HepG2 (cell line): ENCODE measurements at regions not wholly inside any gene's neighbourhood (a gene's known extent, or its start where the extent isn't known, plus 50 kb on each side); places are given as distances from the start of the nearest gene placed in this dataset.

ENCODE experiments used
- PRPF4 ChIP-seq: fragments of 200-400 bp; formaldehyde crosslinking; IDR thresholded peaks from 2 replicates; pipeline ENCODE4 v1.6.1; 2016; ENCODE audit warnings: low read length, low read depth; ENCODE audit not compliant: poor library complexity, severe bottlenecking
- SMAD9 ChIP-seq: sonication (generic); formaldehyde crosslinking; IDR thresholded peaks from 2 replicates; pipeline ENCODE4 v1.5.1; 2020; ENCODE audit warnings: mild to moderate bottlenecking, missing genetic modification reagents
- SNAPC4 ChIP-seq: sonication (generic); formaldehyde crosslinking; IDR thresholded peaks from 2 replicates; pipeline ENCODE4 v1.4.0; 2020; ENCODE audit warnings: mild to moderate bottlenecking, missing genetic modification reagents
- ZNF775 ChIP-seq: sonication (generic); formaldehyde crosslinking; IDR thresholded peaks from 2 replicates; pipeline ENCODE4 v1.4.0; 2020; ENCODE audit warnings: missing genetic modification reagents, mild to moderate bottlenecking, moderate library complexity, borderline replicate concordance
- TF ChIP-seq, protein P1 (sequence below): sonication (generic); formaldehyde crosslinking; conservative IDR thresholded peaks from 2 replicates; pipeline ENCODE4 v1.4.0; 2020; ENCODE audit warnings: mild to moderate bottlenecking, missing genetic modification reagents, moderate library complexity

DNA sequence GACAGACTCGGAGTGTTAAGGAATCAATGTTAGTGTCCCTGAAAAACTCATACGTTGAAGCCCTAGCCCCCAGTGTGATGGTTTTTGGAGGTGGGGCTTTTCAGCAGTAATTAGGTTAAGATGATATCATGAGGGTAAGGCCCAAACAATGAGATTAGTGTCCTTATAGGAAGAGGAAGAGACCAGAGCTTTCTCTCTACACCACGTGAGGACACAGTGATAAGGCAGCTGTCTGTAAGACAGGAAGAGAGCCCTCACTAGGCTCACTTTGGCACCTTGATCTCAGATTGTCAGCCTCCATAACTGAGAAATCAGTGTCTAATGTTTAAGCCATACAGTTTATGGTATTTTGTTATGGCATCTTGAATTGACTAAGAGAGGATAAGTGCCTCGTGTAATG, 403.2 kb downstream of the NPIPA7 start (continued):
- TF ChIP-seq SNAPC4 (CRISPR knock-in tag) (no peak), PRPF4 (no peak), ZNF775 (CRISPR knock-in tag) (no peak), SMAD9 (CRISPR knock-in tag) (no peak)
- TF ChIP-seq, protein P1, sequence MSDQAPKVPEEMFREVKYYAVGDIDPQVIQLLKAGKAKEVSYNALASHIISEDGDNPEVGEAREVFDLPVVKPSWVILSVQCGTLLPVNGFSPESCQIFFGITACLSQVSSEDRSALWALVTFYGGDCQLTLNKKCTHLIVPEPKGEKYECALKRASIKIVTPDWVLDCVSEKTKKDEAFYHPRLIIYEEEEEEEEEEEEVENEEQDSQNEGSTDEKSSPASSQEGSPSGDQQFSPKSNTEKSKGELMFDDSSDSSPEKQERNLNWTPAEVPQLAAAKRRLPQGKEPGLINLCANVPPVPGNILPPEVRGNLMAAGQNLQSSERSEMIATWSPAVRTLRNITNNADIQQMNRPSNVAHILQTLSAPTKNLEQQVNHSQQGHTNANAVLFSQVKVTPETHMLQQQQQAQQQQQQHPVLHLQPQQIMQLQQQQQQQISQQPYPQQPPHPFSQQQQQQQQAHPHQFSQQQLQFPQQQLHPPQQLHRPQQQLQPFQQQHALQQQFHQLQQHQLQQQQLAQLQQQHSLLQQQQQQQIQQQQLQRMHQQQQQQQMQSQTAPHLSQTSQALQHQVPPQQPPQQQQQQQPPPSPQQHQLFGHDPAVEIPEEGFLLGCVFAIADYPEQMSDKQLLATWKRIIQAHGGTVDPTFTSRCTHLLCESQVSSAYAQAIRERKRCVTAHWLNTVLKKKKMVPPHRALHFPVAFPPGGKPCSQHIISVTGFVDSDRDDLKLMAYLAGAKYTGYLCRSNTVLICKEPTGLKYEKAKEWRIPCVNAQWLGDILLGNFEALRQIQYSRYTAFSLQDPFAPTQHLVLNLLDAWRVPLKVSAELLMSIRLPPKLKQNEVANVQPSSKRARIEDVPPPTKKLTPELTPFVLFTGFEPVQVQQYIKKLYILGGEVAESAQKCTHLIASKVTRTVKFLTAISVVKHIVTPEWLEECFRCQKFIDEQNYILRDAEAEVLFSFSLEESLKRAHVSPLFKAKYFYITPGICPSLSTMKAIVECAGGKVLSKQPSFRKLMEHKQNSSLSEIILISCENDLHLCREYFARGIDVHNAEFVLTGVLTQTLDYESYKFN (CRISPR knock-in tag) = no peak
- TF ChIP-seq, all 625 proteins: peak for 0
